ENCODE measurements at regions not wholly inside any gene's neighbourhood (a gene's known extent, or its start where the extent isn't known, plus 50 kb on each side); places are given as distances from the start of the nearest gene placed in this dataset.

- TF ChIP-seq POLR2A (IDR thresholded peaks at IDR 0.05) (no peak), CTCF (IDR thresholded peaks at IDR 0.05) (no peak)
These were observed 244.7 kb downstream of the COL4A1 start for GRCh38 chr13:110062077-110062776.

All from thyroid gland (tissue), 4 donors.